NCI-H1417 treated with DMSO at 0.1 percent for 48 hours (cell line): ENCODE measurements at regions not wholly inside any gene's neighbourhood (a gene's known extent, or its start where the extent isn't known, plus 50 kb on each side); places are given as distances from the start of the nearest gene placed in this dataset.
"Not testable (repeated sequence)": the region's sequence is repeated elsewhere in the genome, so short reads cannot be mapped to it uniquely, and the experiment has no call there.

Experiments
- DNase-seq: peaks from one replicate; lab custom pipeline; 2025; lab: John Stamatoyannopoulos, UW

- no peak for DNase-seq
These were observed 1325.1 kb upstream of the MAP3K7 start for GRCh38 chr6:91911945-91912344.

- DNase-seq, result no peak
These were observed 1317.8 kb upstream of the MAP3K7 start for GRCh38 chr6:91904586-91905164.

GRCh38 chr6:91895599-91896285 lies 1308.9 kb upstream of the MAP3K7 start:
- DNase-seq, result no peak

GRCh38 chr6:91886183-91886795 lies 1299.4 kb upstream of the MAP3K7 start:
- DNase-seq, result no peak

- DNase-seq, result not testable (repeated sequence)
These were observed 1294.9 kb upstream of the MAP3K7 start for GRCh38 chr6:91881791-91882190.

GRCh38 chr6:91879386-91879995 lies 1292.6 kb upstream of the MAP3K7 start:
- no peak for DNase-seq

- no peak for DNase-seq
These were observed 1291.1 kb upstream of the MAP3K7 start for GRCh38 chr6:91877994-91878393.

GRCh38 chr6:91874971-91875370 lies 1288.1 kb upstream of the MAP3K7 start:
- DNase-seq, result no peak

GRCh38 chr6:91868539-91869202 lies 1281.8 kb upstream of the MAP3K7 start:
- DNase-seq, result no peak

- DNase-seq, result no peak
These were observed 1279.0 kb upstream of the MAP3K7 start for GRCh38 chr6:91865889-91866288.

GRCh38 chr6:91864911-91865310 lies 1278.0 kb upstream of the MAP3K7 start:
- DNase-seq, result no peak

GRCh38 chr6:91860541-91861335 lies 1273.9 kb upstream of the MAP3K7 start:
- no peak for DNase-seq

GRCh38 chr6:91852252-91852651 lies 1265.4 kb upstream of the MAP3K7 start:
- DNase-seq, result no peak

- no peak for DNase-seq
These were observed 1247.9 kb upstream of the MAP3K7 start for GRCh38 chr6:91834813-91835212.

GRCh38 chr6:91827151-91827550 lies 1240.3 kb upstream of the MAP3K7 start:
- DNase-seq, result no peak

- no peak for DNase-seq
These were observed 1239.3 kb upstream of the MAP3K7 start for GRCh38 chr6:91826128-91826527.

GRCh38 chr6:91824331-91824730 lies 1237.5 kb upstream of the MAP3K7 start:
- DNase-seq, result no peak

- no peak for DNase-seq
These were observed 1235.7 kb upstream of the MAP3K7 start for GRCh38 chr6:91822581-91822980.

- no peak for DNase-seq
These were observed 1229.5 kb upstream of the MAP3K7 start for GRCh38 chr6:91816335-91816734.

GRCh38 chr6:91813641-91814040 lies 1226.8 kb upstream of the MAP3K7 start:
- no peak for DNase-seq

GRCh38 chr6:91812596-91813274 lies 1225.9 kb upstream of the MAP3K7 start:
- DNase-seq, result no peak
